ENCODE measurements at regions not wholly inside any gene's neighbourhood (a gene's known extent, or its start where the extent isn't known, plus 50 kb on each side); places are given as distances from the start of the nearest gene placed in this dataset.

- no peak for DNase-seq
- Histone ChIP-seq H3K4ac (ENCODE audit: low read depth, low read length) (no peak overlapping the region), H3K4me2 (ENCODE audit: low read length) (no peak overlapping the region), H3K79me2 (ENCODE audit: control insufficient read depth, insufficient read depth, low read length, poor library complexity) (no peaks in the 10 kb centered on the region), H3K9me3 (ENCODE audit: insufficient read depth, low read depth, low read length) (no peaks in the 10 kb centered on the region), H3K27me3 (ENCODE audit: insufficient read depth, low read length) (no peaks in the 10 kb centered on the region), H2BK12ac (ENCODE audit: low read length) (no peak overlapping the region), H4K8ac (ENCODE audit: low read depth, low read length) (no peak overlapping the region), H3K14ac (ENCODE audit: low read length) (no peak overlapping the region), H4K12ac (ENCODE audit: low read depth, low read length) (no peak overlapping the region), H3K36me3 (ENCODE audit: control insufficient read depth in 1 of 2, insufficient read depth in 2 of 2, low read length in 2 of 2) (no peaks in the 10 kb centered on the region), H2AK5ac (ENCODE audit: low read length) (no peak overlapping the region), H2BK5ac (ENCODE audit: low read depth, low read length, poor library complexity) (no peak overlapping the region), H3K79me1 (ENCODE audit: low read length) (no peaks in the 10 kb centered on the region), H3K23ac (ENCODE audit: low read length) (no peak overlapping the region), H2AFZ (ENCODE audit: insufficient read depth, low read length, poor library complexity) (no peak overlapping the region), H4K91ac (ENCODE audit: low read depth, low read length) (no peak overlapping the region), H2BK120ac (ENCODE audit: insufficient read depth, low read length, poor library complexity) (no peak overlapping the region), H3K9ac (ENCODE audit: low read length) (no peak overlapping the region), H3K4me1 (ENCODE audit: control insufficient read depth in 1 of 2, insufficient read depth in 2 of 2, low read length in 2 of 2) (no peaks in the 10 kb centered on the region), H3K27ac (ENCODE audit: low read depth, low read length) (no peak overlapping the region), H3K4me3 (ENCODE audit: low read depth, low read length) (no peak overlapping the region), H3K18ac (ENCODE audit: low read length) (no peak overlapping the region)
These were observed 1371.1 kb upstream of the ACO1 start for GRCh38 chr9:31013371-31013770.

GRCh38 chr9:31023847-31024246 lies 1360.6 kb upstream of the ACO1 start:
- H2BK5ac ChIP-seq (ENCODE audit: low read depth, low read length, poor library complexity) = no peak overlapping the region
- H3K79me1 ChIP-seq (ENCODE audit: low read length) = no peaks in the 10 kb centered on the region
- no peak overlapping the region for H3K14ac ChIP-seq (ENCODE audit: low read length)
- no peaks in the 10 kb centered on the region for H3K9me3 ChIP-seq (ENCODE audit: insufficient read depth, low read depth, low read length)
- no peak overlapping the region for H3K9ac ChIP-seq (ENCODE audit: low read length)
- no peak overlapping the region for H2BK12ac ChIP-seq (ENCODE audit: low read length)
- H2BK120ac ChIP-seq (ENCODE audit: insufficient read depth, low read length, poor library complexity) = no peak overlapping the region
- H2AFZ ChIP-seq (ENCODE audit: insufficient read depth, low read length, poor library complexity) = no peak overlapping the region
- H3K27me3 ChIP-seq (ENCODE audit: insufficient read depth, low read length) = no peaks in the 10 kb centered on the region
- no peak overlapping the region for H3K18ac ChIP-seq (ENCODE audit: low read length)
- no peak overlapping the region for H4K91ac ChIP-seq (ENCODE audit: low read depth, low read length)
- H3K27ac ChIP-seq (ENCODE audit: low read depth, low read length) = no peak overlapping the region
- no peak overlapping the region for H2AK5ac ChIP-seq (ENCODE audit: low read length)
- WGBS (ENCODE audit: extremely low coverage, insufficient coverage, insufficient read length) = no CpG with 5 or more reads among the region's 3 CpGs
- no peak overlapping the region for H3K23ac ChIP-seq (ENCODE audit: low read length)
- H4K8ac ChIP-seq (ENCODE audit: low read depth, low read length) = no peak overlapping the region
- H3K4me1 ChIP-seq (ENCODE audit: control insufficient read depth in 1 of 2, insufficient read depth in 2 of 2, low read length in 2 of 2) = no peaks in the 10 kb centered on the region
- no peak overlapping the region for H3K4me2 ChIP-seq (ENCODE audit: low read length)
- no peak overlapping the region for H4K12ac ChIP-seq (ENCODE audit: low read depth, low read length)
- H3K4ac ChIP-seq (ENCODE audit: low read depth, low read length) = no peak overlapping the region
- DNase-seq = no peak
- H3K79me2 ChIP-seq (ENCODE audit: control insufficient read depth, insufficient read depth, low read length, poor library complexity) = no peaks in the 10 kb centered on the region
- no peaks in the 10 kb centered on the region for H3K36me3 ChIP-seq (ENCODE audit: control insufficient read depth in 1 of 2, insufficient read depth in 2 of 2, low read length in 2 of 2)
- H3K4me3 ChIP-seq (ENCODE audit: low read depth, low read length) = no peak overlapping the region

GRCh38 chr9:31027678-31028077 lies 1356.8 kb upstream of the ACO1 start:
- H2BK120ac ChIP-seq (ENCODE audit: insufficient read depth, low read length, poor library complexity) = no peak overlapping the region
- no peak overlapping the region for H3K4me2 ChIP-seq (ENCODE audit: low read length)
- no peak overlapping the region for H3K4me3 ChIP-seq (ENCODE audit: low read depth, low read length)
- H4K91ac ChIP-seq (ENCODE audit: low read depth, low read length) = no peak overlapping the region
- H2AK5ac ChIP-seq (ENCODE audit: low read length) = no peak overlapping the region
- H3K9me3 ChIP-seq (ENCODE audit: insufficient read depth, low read depth, low read length) = no peaks in the 10 kb centered on the region
- H2BK12ac ChIP-seq (ENCODE audit: low read length) = no peak overlapping the region
- WGBS (ENCODE audit: extremely low coverage, insufficient coverage, insufficient read length) = no CpG with 5 or more reads among the region's 1 CpG
- H4K12ac ChIP-seq (ENCODE audit: low read depth, low read length) = no peak overlapping the region
- no peak overlapping the region for H3K23ac ChIP-seq (ENCODE audit: low read length)
- no peaks in the 10 kb centered on the region for H3K36me3 ChIP-seq (ENCODE audit: control insufficient read depth in 1 of 2, insufficient read depth in 2 of 2, low read length in 2 of 2)
- H2AFZ ChIP-seq (ENCODE audit: insufficient read depth, low read length, poor library complexity) = no peak overlapping the region
- no peak overlapping the region for H3K14ac ChIP-seq (ENCODE audit: low read length)
- H3K9ac ChIP-seq (ENCODE audit: low read length) = no peak overlapping the region
- no peak overlapping the region for H3K27ac ChIP-seq (ENCODE audit: low read depth, low read length)
- no peak for DNase-seq
- H3K79me2 ChIP-seq (ENCODE audit: control insufficient read depth, insufficient read depth, low read length, poor library complexity) = no peaks in the 10 kb centered on the region
- H3K4ac ChIP-seq (ENCODE audit: low read depth, low read length) = no peak overlapping the region
- no peaks in the 10 kb centered on the region for H3K4me1 ChIP-seq (ENCODE audit: control insufficient read depth in 1 of 2, insufficient read depth in 2 of 2, low read length in 2 of 2)
- no peak overlapping the region for H2BK5ac ChIP-seq (ENCODE audit: low read depth, low read length, poor library complexity)
- H3K79me1 ChIP-seq (ENCODE audit: low read length) = no peaks in the 10 kb centered on the region
- no peaks in the 10 kb centered on the region for H3K27me3 ChIP-seq (ENCODE audit: insufficient read depth, low read length)
- H4K8ac ChIP-seq (ENCODE audit: low read depth, low read length) = no peak overlapping the region
- H3K18ac ChIP-seq (ENCODE audit: low read length) = no peak overlapping the region

GRCh38 chr9:31028137-31028536 lies 1356.3 kb upstream of the ACO1 start:
- no peak overlapping the region for H4K12ac ChIP-seq (ENCODE audit: low read depth, low read length)
- no peak overlapping the region for H3K9ac ChIP-seq (ENCODE audit: low read length)
- no peaks in the 10 kb centered on the region for H3K36me3 ChIP-seq (ENCODE audit: control insufficient read depth in 1 of 2, insufficient read depth in 2 of 2, low read length in 2 of 2)
- H3K9me3 ChIP-seq (ENCODE audit: insufficient read depth, low read depth, low read length) = no peaks in the 10 kb centered on the region
- no peaks in the 10 kb centered on the region for H3K79me1 ChIP-seq (ENCODE audit: low read length)
- H3K27ac ChIP-seq (ENCODE audit: low read depth, low read length) = no peak overlapping the region
- H3K4me3 ChIP-seq (ENCODE audit: low read depth, low read length) = no peak overlapping the region
- no peak overlapping the region for H2AK5ac ChIP-seq (ENCODE audit: low read length)
- H3K4me2 ChIP-seq (ENCODE audit: low read length) = no peak overlapping the region
- WGBS (ENCODE audit: extremely low coverage, insufficient coverage, insufficient read length) = no CpG with 5 or more reads among the region's 8 CpGs
- H3K23ac ChIP-seq (ENCODE audit: low read length) = no peak overlapping the region
- H4K8ac ChIP-seq (ENCODE audit: low read depth, low read length) = no peak overlapping the region
- H4K91ac ChIP-seq (ENCODE audit: low read depth, low read length) = no peak overlapping the region
- DNase-seq = no peak
- H3K4ac ChIP-seq (ENCODE audit: low read depth, low read length) = no peak overlapping the region
- H2BK5ac ChIP-seq (ENCODE audit: low read depth, low read length, poor library complexity) = no peak overlapping the region
- no peaks in the 10 kb centered on the region for H3K79me2 ChIP-seq (ENCODE audit: control insufficient read depth, insufficient read depth, low read length, poor library complexity)
- H2BK120ac ChIP-seq (ENCODE audit: insufficient read depth, low read length, poor library complexity) = no peak overlapping the region
- H3K27me3 ChIP-seq (ENCODE audit: insufficient read depth, low read length) = no peaks in the 10 kb centered on the region
- H2AFZ ChIP-seq (ENCODE audit: insufficient read depth, low read length, poor library complexity) = no peak overlapping the region
- H3K14ac ChIP-seq (ENCODE audit: low read length) = no peak overlapping the region
- H3K18ac ChIP-seq (ENCODE audit: low read length) = no peak overlapping the region
- H2BK12ac ChIP-seq (ENCODE audit: low read length) = no peak overlapping the region
- H3K4me1 ChIP-seq (ENCODE audit: control insufficient read depth in 1 of 2, insufficient read depth in 2 of 2, low read length in 2 of 2) = no peaks in the 10 kb centered on the region
